HG02973 (cell line): ENCODE measurements at regions not wholly inside any gene's neighbourhood (a gene's known extent, or its start where the extent isn't known, plus 50 kb on each side); places are given as distances from the start of the nearest gene placed in this dataset.

Experiments used
- ATAC-seq: cut with Tn5 transposase; IDR thresholded peaks from one replicate; pipeline ENCODE4 v1.9.1; 2021; ENCODE audit warnings: moderate library complexity; ENCODE audit not compliant: unreplicated experiment

DNA sequence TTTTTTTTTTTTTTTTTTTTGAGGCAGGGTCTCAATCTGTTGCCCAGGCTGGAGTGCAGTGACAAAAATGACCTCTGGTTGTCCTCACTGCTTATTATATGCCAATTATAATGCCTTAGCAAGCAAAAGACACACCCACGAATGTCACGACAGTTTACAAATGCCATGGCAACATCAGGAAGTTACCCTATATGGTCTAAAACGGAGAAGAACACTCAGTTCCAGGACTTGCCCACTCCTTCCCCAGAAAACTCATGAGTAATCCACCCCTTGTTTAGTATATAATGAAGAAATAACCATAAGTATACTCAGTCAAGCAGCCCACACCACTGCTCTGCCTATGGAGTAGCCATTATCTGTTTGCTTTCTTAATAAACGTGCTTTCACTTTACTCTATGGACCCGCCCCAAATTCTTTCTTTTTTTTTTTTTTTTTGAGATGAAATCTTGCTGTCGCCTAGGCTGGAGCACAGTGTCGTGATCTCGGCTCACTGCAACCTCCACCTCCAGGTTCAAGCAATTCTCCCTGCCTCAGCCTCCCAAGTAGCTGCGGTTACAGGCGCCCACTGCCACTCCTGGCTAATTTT, 106.2 kb downstream of the SMIM20 start:
- no peak for ATAC-seq

DNA sequence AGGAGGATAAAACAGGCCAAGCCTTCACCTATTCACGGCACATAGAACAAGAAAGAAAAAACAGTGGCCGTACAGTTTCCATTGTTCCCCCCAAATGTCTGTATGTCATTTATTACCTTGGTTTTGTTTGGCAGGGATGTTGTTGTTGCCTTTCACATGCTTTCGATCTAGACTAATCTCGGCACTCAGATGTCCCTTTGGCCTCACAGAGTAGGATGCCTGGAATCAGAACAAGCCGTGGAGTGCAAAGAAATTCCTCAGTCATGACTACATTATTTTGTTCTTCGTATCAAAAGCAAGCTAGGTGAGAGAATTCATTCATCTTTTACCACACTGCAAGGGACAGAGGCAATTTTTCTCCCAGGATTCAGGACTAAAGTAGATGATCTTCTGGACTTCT, 106.9 kb downstream of the SMIM20 start:
- no peak for ATAC-seq

DNA sequence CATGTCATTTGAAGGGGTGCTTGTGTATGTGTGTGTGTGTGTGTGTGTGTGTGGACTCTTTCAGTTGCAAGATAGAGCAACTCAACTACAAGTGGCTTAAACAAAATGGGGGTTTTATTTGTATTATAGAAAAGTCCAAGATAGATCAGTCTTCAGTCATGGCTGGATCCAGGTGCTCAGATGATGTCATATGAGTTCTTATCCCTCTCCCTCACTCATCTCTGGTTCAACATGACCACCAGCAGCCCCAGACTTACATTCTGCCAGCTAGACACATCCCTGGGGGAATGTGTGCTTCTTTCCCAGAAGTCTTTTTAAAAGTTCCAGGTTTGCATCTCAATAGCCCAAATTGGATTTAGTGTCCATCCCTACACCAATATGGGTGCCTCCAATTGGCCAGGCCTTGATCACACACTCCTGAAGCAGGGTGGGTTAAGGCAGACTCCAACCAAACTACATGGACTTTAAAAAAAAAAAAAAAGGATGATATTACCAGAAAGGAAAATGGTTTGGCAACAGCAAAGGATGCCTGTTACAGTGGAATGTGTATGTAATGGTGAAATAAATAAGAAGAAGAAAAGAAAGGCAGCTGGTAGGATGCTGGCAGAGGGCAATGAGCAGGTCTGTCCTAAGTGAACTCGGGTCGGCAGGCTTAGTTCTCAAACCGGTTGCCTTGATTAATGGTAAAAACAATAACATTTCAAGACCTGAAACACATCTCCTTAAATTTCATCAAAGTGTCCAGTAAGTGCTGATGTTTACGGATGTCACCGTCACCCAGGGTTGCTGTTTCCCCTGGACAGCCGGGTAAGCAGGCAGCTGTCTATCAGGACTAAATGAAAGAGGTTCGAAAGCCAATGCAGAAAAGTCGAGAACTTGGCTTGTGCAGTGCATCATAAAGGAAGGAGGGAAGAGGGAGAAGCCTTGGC, 107.7 kb downstream of the SMIM20 start:
- no peak for ATAC-seq

DNA sequence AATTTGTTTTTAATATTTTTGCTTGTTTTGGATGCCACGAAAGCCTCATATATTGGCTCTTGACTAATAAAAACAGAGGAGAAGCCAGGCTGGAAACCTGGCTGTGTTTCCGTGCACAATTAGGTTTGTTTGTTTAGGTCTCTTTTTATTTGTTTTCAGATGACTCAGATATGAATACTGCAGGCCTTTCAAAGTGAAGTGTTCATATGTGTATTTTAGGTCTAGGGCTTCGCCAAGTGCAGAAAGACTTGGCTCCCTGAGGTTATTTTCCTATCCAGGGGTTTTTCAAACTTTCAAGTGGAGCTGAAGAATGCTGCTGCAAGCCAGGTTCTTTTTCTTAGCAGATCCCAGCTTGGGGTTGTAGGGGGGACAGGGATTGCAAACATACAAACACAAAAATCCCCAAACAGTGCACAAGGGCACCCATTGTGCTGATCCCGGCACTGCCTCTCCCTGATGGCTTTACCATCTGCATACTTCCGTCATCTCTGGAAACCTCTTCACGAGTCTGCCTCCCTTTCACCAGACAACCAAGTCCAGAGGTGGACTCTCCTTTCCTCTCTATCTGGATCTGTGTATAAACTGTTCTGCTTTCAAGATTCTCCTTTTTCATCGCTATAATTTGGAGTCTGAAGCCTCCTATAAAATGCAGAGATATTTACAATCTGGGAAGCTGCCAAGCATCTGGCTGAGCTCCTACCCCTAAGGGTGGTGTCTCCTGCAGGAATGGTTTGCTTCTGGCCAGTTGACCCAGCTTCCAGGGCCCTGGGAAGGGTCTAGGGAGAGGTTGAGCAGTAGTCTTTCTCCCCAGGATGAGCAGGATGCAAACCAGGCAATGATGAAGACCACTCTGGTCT, 108.6 kb downstream of the SMIM20 start:
- no peak for ATAC-seq

DNA sequence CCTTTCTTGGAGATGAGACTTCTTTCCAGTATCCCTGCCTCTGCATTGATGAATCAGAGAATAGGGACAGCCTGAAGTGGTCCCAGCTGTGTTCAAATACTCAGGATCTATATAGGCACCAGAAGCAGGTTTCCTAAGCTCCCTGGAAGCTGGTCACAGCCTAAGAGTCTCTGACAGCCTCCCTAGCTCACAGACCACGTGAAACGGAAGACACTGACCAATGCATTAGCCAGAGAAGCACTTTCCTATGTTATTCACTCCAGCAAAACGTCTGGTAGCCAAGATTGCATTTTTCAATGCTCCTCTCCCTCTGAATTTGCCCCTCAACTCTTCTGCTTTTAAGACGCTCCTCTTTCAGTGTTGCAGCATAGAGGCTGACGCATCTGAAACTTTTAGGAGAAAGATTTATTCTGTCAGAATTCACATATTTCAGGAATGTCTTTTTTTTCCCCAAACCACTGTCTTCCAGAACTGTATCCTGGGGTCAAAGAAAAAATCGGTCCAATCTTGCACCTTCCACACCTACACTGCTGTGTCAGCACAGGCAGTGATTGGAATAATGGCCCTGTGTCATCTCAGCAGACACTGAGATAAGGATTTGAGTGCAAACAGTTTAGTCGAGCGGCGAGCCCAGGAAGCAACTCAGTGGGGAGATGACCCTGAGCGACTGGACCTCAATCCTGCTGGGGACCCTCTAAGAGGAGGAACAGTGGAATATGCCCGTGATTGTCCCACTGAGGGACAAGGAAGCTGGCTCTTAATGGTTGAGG, 109.4 kb downstream of the SMIM20 start:
- no peak for ATAC-seq

DNA sequence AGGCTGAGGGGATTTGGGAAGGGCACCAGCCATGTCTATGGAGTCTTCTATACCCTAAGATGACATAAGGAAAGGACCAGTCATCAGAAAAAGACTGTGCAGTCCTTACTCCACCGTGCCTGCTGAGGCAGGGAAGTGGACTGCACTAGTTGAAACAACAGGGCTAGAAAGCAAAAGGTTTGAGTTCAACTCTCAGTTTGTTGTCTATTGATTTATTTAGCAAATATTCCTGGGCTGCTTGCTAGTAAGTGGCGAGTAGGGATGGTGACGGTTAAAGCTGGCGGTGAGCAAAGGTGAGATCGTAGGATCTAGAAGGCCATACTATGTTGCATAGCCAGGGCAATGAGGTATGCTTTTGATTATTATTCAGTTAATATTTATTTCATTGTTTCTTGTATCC, 110.1 kb downstream of the SMIM20 start:
- ATAC-seq, result no peak

DNA sequence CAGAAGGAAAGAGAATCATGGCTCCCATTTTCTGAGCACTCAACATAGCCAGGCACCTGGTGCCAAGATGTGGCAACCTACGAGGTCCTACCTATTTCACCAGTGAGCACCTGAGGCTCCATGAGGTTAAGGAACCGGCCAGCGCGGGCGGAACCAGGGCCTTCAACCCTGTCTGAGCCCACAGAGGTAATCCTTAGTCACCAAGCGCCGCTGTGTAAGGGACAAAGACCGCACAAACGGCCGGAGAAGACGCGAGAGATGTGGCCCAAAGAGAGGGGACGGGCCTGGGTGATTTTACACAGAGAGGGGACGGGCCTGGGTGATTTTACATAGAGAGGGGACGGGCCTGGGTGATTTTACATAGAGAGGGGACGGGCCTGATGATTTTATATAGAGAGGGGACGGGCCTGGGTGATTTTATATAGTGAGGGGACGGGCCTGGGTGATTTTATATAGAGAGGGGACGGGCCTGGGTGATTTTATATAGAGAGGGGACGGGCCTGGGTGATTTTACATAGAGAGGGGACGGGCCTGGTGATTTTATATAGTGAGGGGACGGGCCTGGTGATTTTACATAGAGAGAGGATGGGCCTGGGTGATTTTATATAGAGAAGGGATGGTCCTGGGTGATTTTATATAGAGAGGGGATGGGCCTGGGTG, 114.2 kb downstream of the SMIM20 start:
- no peak for ATAC-seq

DNA sequence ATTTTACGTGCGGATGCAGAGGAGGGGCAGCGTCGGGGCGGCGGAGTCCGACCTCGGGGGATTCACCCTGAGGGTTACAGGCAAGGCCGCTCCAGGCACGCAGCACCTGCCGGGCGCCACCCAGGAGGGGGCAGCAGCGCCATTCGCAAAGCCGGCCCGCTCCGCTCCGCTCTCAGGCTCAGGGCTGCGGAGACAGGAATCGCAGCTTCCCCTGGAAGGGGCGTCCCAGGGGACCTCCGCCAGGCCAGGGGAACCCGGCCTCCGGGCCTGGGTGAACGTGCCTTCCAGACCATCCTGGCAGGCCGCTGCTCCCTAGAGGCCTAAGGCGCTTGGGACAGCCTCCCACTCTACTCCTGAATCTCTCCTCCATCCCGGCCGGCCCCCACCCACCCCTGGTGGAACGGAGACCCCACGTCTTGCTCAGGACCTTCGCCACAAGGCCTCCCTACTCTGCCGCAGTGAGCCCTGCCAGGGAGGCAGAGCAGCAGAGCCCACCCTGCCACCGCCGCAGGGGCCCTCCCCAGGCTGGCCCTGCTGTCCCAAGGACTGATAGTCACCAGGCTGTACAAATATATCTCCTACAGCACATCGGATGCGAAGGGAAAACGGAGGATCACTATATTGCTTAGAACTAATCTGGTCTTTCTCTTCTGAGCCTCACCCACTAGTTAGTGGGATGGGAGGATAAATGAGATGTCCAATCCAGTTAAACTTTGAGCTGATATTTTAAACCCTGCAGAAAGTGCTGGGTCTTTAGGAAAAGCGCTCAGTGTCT, 115.0 kb downstream of the SMIM20 start:
- ATAC-seq, result peak; percentile 89

DNA sequence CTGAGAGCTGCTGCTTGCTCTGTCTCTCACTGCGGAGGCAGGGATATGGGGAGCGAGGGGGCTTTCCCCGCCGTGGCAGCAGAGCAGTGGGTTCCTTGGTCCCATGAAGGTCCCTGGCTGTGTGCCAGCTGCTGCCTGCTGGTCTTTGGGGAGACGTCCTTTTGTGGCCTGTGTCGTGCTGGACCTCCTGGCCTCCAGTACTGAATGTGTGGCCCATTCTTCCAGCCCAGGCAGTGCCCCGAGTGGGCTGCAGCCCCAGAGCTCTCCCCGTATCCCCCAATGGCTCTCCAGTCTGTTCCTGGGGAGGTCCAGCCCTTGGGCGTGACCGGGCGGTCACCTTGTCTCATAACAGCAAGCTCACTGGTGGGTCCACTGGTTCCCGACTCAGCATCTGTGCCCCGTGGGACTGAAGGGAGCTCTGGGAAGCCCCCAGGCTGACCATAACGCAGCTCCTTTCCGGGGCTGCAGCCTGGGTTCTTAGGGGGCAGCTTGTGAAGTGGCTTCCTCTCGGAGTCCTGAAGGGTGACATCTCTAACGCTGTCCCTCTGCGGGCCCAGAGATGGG, 115.6 kb downstream of the SMIM20 start:
- no peak for ATAC-seq

DNA sequence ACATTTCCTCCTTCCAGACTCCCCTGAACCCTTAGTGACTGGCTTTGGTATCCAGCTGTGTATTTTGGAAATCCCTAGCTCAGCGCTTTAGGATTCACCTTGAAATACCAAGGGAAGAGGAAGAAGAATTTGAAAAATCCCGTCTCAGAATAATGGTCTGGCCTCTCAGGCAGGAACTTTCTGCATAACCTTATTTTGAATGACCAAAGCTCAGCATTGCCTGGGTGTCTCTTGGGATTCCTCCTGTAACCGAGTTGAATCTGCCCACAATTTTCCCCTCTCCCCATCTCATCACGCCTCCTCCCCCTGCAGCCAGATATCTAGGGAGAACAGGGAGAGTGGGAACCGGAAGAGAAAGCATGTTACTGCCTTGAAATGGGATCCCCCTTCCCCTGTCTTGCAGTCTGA, 116.2 kb downstream of the SMIM20 start:
- no peak for ATAC-seq

DNA sequence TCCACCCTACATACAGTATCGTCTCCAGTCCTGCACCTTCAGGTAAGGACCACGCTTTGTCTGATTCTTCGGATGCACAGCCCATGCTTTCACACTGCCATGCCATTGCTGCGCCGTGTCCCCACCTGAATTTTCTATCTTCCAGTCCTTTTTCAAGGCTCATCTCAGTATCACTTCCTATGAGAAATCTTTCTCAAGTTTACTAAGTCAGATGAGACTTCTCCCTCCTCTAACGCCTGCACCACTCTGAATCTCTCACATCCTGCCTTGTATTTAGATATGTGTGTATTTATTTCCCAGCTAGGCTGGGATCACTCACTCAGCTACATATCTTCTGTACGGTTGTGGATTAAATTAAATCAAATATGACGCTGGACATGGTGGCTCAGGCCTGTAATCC, 116.8 kb downstream of the SMIM20 start:
- no peak for ATAC-seq

DNA sequence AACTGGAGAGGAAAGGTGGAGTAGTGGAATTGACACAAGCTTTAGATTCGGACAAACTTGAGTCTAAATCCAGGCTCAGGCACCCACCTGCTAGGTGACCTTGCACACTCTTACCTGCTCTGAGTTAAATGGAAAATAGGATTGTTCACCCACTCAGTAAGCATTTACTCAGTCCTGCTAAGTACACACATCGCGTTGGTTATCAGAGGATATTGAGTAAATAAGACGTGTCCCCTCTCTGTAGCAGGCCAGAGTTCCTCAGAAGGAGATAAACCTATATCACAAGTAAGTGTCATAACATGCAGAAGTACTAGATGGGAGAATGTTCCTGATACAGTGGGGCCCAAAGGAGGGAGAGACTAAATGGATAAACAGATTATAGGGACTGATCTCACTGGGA, 117.7 kb downstream of the SMIM20 start:
- no peak for ATAC-seq

DNA sequence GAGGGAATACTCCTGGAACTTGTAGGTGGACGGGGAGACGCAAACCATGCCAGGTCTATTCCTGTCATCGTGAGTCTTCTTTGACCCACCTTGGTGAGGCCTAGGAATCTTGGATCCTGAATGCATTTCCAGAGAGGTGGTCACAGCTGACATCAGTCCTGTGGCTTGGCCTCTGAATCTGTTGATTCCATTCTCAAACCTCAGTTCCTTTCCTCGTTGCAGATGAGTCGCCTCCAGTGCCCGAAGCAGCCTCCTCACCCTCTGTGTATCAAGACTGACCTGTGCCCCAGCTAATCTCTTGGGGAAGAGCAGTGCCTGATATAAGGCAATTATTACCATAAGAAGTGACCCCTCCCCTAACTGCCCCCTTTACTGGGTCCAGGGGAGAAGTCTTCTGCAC, 118.1 kb downstream of the SMIM20 start:
- no peak for ATAC-seq

DNA sequence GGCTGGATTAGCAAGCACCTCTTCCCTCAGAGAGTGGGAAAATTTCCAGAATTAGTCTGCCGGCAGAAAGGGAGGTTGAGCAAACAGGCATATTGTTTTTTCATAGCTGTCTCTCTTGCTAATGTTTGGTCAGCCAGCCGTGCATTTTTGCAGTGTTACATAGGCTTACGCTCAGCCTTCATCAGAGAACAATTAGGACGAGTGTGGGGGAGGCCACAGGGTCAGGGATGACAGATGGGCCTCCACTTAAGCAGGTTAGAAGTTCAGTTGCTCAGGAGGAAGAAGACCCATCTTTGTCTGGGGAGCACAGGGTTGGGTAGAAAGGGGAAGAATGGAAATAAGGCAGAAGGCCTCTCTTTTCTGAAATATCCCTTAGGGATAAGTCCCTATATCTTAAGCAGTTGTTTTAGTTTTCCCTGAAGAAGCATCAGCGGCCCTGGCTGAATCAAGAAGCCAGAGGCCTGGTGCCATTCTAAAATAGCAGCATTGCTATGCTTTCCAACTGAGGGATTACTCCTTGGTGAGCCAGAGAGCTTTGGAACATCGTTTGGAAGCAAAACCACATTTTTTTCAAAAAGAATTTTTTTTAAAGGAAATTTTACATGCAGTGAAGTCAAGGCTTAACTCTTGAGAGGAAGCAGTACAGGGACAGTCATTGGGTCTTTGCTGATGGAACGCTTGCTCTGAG, 118.8 kb downstream of the SMIM20 start:
- ATAC-seq, result no peak

DNA sequence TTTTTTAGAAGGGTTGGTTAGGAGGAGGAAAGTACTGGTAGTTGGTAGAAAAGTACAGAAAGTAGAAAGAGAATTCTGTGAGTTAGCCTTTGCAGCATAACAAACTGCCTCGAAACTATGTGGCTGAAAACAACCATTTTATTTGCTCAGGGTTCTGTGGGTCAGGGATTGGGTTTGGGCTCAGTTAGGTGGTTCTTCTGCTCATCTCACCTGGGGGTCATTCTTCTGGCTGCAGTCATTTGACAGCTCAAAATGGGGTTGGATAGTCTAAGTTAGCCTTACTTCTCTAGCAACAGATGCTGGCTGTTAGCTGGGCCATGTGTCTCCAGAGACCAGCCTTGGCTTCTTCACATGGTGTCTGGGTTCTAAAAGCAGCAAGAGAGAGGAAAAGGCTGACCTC, 119.4 kb downstream of the SMIM20 start:
- no peak for ATAC-seq

DNA sequence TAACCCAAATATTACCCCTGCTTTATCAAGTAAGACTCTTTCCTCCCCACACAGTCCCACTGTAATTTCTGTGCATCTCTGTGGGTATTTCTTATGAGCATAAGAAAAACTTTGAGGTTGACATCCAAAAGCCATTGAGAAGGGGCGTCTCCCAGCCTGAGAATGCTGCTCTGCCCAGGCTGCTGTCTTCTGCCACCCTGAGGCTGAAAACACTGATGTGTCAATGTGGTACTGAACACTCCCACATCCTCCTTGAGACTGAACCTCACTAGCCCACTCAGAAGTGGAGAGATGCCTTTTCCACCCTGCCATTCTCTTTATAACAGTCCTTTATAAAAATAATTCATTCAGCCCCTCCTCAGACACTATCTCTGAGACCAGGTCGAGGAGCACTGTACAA, 120.8 kb downstream of the SMIM20 start:
- no peak for ATAC-seq

DNA sequence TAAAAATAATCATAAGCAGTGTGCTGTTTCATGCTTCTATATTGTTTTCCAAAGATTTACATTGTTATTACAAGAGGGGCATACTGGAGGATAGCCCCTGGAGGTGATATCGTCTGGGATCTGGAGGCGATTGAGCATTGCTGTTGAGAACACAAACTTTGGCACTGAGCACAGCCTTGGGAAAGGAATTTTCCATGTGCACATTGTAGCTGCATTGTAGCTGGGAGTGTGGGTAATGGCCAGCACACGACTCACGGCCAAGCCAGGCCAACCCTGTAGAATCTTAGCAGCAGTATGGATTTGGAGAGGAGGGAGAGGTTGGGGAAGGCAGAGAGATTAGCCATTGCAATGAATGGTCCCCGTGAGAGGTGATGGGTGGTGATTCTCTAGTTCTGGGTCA, 121.9 kb downstream of the SMIM20 start:
- no peak for ATAC-seq

DNA sequence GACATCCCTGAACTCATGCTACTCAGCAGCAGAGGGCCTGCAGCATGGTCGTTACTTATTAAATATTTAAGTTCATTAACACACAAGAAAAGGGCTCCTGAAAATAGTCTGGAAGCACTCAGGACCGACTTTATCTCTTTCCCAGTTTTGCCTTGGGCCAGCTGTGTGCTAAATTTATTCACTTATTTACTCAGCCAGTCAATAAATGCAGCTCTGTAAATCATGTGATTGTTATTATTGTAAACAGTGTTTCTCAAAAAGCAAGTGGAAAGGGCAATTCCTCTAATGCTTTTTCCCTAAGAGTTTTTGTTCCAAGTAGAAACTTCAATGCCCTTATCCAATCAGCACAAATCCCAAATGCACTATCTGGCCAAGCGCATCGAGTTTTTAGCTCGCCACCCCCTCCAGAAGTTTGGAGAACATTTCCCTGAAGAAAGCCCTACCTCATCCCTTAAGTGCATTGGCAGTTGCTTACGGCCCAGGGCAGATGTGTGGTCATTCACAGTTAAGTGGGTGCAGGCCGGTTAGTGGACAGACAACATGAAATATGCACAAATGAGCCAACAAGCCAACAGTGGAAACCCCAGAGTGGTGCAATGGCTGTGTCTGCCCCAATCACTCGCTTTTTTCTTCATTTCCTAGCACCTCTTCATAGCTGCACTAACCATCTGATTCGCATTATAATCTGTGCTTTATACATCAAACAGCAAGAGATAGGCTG, 125.8 kb downstream of the SMIM20 start:
- no peak for ATAC-seq
